Stimulated activated CD4-positive, alpha-beta T cell treated with anti-CD3 and anti-CD28 coated beads, Interleukin-2, amount 100 ng/mL, for 48 hours (primary cell): ENCODE measurements at regions not wholly inside any gene's neighbourhood (a gene's known extent, or its start where the extent isn't known, plus 50 kb on each side); places are given as distances from the start of the nearest gene placed in this dataset.

Experiments
- DNase-seq, 2 donors: peaks; one replicate each; pipeline ENCODE4 v3.0.0-alpha.2; 2020

DNA sequence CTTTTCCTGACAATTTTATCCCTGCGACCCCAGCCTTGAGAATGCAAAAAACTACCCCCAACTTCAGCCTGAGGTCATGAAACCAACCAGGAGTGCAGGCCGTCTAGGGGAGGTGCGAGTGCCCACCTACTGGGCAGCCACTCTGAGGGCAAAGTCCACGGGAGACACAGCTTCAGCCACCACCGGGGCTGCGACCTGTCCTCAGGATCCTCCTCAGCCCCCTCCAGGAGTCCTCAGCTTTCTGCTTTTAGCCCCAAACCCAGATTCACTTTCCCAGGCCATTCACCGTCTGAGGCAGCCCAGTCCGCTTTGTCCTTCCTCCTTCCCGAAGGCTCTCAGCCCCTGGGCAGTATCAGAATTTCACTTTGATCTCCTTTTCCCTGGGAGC, 210.2 kb upstream of the TNP1 start:
- no peak for DNase-seq

DNA sequence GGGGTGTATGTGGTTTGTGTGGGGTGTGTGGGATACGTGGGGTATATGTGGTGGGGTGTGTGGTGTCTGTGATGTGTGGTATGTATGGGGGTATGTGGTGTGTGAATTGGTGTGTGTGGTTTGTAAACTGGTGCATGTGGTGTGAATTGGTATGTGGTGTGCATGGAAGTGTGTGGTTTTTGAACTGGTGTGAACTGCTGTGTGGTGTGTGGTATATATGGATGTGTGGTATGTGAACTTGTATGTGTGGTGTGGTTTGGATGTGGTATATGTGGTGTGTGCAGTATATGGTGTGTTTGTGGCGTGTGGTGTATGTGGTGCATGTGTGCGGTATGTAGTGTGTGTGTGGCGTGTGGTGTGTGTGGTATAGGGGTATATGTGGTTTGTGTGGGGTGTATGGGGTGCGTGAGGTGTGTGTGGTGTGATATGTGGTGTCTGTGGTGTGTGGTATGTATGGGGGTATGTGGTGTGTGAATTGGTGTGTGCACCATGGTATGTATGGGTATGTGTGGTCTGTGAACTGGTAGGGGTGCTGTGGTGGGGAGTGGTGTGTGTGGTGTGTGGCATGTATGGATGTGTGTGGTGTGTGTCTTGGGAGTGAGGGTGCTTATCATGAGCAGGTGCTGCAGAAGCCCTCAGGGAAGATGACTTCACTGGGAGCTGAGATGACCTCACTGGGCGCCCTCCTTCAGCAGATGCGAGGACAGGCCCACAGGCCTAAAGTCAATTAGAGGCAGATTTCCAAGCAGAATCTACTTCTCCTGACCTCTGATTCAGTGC, 209.6 kb upstream of the TNP1 start:
- DNase-seq, result no peak

DNA sequence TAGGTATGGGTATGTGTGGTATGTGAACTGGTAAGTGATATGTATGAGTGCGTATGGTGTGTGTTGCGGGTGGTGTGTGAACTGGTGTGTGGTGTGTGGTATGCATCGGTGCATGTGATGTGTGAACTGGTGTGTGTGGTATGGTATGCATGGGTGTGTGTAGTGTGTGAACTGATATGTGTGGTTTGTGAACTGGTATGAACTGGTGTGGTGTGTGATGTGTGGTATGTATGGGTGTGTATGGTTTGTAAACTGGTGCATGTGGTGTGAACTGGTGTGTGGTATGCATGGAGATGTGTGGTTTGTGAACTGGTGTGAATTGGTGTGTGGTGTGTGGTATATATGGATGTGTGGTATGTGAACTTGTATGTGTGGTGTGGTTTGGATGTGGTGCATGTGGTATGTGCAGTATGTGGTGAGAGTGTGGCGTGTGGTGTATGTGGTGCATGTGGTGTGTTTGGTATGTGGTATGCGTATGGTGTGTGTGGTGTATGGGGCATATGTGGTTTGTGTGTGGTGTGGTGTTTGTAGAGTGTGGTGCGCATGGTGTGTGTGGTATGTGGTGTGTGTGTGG, 208.9 kb upstream of the TNP1 start:
- DNase-seq, result no peak

DNA sequence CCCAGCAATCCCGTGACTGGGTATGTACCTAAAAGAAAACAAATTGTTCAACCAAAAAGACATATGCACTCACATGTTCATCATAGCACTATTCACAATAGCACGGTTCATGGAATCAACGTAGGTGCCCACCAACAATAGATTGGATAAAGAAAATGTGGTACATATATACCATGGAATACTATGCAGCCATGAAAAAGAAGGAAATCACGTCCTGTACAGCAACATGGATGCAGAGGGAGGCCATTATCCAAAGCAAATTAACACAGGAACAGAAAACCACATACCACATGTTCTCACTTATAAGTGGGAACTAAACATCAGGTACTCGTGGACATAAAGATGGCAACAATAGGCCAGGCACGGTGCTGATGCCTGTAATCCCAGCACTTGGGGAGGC, 207.9 kb upstream of the TNP1 start:
- DNase-seq, result no peak

DNA sequence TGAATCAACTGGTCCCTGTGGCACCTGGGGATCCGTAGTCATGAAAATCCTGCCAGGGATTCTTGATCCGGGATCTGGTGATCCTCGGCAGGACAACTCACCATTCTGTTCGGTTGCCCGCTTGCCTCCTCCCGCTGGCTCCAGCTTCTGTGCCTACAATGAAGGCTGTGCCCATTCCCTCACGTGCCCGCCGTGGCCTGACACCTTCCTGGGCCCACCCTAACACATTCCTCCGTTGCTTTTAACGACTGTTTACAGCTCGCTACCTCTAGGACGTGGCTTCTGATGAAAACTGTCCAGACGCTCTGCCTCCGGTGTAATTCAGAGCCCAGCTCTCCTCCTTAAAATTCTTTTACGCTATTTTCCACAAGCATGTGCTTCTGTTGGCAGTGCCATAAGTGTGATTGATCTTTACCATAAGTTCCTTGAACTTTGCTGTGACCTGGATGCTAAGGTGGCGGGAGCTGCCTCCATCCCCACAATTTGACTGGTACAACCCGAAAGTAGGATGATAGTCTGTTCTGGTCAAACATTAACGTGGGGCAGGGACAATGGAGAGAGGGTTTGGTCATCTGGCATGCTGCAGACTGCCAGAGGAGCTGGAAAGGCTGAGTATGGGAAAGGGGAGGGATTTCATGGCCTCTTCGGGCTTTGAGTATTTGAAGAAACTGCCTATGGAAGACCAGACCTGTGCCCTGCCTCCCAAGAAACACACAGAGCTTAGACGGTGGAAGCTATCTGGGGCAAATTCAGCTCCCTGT, 206.8 kb upstream of the TNP1 start:
- no peak for DNase-seq

DNA sequence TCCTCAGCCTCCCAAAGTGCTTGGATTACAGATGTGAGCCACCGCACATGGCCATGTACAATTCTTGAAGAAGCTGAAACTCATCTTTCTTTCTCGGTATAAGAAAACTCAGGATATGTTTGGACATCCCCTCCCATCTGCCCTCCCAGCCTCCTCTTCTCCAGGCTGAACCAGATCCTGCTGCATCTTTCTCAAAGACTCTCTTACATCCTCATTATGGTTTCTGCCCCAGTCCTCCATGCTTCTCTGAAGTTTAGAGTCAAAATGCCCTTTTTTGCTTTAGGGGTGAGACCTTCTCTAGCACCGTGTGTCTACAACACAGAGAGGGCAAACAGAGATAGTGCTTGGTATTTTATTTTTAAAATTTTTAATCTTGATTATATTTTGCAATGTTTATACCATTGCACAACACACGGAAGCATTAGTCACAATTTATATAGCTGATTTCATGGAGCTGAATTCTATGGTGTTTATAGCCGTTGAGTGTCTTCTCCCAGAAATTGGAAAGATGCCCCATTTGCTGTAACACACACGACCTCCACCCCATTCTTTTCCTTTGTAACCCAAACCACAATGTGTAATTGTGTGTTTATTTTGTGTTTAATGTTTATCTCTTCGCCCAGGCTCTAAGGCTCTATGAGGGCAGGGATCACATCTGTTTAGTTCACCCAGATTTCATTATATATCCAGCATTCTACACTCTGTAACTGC, 206.0 kb upstream of the TNP1 start:
- no peak for DNase-seq

DNA sequence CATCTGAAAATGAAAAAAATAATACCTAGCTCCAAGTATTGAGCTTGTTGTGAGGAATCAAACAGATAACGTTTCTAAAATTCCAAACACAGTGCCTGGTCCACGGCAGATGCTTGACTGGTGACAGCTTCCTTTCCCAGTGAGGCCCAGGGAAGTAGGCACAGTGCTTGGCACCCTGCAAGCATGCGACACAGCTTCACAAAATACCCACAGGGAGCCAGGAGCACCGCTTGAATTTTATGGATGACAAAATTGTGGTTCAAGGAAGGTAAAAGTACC, 205.1 kb upstream of the TNP1 start:
- no peak for DNase-seq

DNA sequence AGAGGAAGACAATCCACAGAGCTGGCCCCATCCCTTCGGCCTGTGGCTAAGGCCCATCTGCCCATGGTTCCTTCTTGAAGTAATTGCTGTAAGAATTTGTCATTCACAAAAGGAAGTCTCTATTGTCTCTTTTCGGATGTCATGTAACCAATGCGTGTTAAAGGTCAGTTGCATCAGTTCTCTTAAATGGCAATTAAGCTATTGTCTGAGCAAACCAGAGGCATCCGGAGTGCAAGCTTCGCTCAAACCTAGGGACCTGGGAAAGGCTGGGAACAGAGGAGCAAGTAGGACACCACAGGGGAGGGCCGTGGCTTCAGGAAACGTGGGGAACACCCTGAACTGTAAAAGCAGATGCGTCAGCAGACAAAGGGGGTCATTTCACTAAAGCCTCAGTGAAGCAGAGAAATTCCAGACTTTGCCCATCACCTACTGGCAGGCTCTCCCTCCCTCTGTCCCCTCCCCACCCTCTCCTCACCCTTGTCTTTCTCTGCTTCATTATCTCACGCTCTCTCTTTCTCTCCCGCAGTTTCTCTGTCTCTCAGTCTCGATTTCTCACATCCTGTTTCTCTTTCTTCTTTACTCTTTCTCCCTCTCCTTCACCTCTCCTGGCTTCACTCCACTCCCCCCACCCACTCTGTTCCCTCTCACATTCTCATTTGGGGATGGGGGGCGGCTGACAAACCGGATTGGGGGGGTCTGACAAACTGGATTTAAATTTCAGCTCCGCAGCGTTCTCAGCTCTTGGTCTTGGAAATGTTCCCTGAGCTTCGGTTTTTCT, 204.6 kb upstream of the TNP1 start:
- no peak for DNase-seq

DNA sequence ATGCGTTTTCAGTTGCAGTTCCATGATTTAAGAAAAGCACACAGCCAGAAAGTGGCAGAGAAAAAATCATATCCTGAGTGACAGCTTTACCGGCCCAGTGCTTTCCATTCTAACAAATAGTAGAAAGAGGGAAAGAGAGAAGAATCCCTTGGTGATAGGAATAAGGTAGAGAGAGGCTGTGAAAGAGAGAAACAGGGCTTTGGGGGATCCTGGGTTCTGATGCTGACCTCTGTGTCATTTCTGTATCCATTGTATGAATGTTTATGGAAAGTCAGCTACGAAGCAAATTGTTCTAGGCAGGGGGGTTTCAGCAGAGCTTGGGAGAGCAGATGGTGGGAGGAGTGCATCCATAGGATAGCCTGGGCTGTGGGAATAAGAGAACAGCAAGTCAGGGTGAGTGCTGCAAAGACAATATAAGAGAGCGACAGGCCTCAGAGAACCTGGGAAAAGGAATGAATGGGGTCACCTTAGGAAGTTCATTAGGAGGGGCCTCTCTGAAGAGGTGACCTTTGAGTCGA, 203.4 kb upstream of the TNP1 start:
- no peak for DNase-seq

DNA sequence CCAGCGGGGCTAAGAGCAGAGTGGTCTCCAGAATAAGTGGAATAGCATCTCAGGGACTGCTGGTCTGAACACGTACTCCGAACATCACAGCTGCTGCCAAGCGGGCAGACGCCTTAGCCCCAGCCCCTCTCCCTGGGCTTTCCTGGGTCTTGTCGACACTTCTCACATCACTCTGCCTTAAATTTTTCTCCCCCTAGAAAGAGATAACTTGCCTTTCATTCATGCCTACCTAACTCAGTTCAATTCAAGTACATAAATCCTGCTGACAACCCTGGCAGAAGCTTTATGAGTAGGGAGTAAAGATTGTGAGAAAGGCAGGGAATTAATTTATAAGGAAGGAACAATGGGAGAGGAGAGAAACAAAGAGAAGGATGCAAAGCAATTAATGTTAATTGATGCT, 202.9 kb upstream of the TNP1 start:
- DNase-seq, result no peak

DNA sequence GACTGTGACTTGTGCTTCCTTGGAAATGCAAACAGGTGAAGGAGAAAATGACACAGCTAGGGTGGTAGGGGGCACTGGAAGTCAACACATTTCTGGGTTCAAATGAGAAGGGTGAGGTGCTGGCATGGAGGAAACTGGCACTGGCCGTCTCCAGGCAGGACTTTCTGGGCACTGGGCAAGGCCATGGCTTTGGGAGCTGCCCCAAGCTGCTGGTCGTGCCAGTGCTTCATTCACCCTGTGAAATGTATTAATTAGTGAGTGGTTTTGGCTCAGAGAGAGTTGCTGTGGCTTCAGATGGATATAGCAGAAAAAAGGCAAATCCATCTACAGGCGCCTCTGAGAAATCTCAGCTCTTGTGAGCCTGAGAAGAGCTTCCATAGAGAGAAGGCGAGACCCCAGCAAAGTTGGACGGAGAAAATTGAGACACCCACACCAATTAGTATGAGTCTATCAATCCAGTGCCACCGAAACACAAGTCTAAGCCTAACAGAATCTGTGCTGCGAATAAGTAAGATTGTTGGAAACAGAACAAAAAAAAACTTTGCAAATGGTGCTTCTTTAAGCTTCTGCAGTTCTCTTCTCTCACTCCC, 202.1 kb upstream of the TNP1 start:
- no peak for DNase-seq

DNA sequence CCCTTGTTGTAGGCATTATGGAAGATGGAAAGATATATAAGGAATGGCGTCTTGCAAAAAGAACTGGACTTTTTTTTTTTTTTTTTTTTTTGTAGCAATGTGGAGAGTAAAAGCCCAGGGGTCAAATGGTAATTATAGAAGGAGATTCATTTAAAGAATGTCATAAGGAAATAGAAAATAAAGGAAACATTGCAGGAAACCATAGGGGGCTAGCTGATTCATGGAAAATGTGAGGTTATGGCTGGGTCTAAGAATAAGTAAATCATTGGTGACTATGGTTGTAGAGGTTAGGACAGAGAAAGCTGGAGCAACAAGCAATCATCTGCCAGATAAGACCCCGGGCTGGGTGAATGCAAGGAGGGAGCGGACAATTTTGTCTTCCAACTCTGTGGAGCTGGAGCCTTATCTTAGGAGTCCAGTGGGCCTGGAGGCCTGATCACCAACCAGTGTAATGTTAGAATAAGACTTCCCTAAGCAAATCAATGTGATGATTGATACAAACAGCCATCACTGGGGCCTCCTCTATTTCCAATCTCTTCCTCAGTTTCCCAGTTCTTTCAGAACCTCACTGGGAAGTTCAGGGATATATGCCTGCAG, 201.2 kb upstream of the TNP1 start:
- no peak for DNase-seq

DNA sequence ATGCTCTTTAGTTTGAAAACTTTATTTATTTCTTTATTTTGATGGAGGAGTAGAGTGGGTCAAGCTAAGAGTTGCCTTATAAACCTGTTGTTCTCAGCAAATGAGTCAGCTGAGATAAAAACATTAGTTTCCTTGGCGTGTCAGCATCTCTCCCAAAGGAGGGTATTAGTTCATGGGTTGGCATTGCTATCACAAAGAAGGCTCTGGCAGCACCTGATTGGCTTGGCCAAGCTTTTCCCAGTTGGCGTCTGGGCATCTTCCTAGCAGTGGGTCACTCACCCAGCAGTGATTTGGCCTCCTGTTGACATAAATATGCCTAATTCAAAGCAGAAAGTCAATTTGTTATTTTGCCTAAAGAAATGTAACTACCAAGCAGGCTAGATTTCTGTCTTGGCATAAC, 200.7 kb upstream of the TNP1 start:
- DNase-seq, result no peak

DNA sequence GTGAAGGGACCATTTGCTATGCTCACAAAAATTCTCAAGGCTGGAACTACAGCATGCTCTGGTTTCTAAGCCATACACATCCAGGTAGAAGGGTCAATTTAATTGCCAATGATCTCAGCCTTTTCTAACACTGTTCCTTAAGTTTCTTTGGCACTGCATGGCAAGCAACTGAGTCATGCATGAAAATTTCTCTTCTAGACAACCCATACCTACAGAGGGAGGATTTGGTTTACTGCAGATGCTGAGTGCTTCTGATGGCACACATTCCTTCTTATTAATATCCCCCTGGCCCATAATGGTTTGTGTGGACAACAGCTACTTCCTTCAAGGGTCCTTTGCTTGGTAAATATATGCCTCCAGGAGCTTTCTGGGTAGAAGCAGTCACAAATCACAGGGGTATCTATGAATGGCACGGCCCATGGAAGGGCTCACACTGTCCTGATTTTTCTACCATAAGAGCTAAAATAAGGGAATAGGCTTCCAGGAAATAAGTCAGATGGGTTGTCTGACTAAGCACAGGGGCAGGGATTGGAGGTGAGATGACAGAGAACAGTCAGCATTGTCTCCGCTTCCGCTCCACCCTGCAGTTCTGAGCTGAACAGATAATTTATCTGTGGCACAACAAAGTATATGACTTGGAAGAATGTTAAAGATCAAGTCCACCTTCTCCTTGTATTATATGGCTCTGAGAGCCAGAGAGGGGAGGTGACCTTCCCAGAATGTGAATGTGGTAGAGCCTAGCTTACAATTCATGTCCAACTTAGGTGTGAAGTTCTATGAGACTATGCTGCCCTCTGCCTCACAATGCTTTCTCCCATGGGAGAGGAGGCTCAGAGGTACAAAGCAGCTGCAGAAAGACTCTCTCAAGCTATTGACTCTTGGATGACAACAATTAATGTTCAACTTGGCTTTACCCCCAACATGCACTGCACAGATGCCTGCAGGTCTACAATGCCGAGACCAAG, 199.2 kb upstream of the TNP1 start:
- DNase-seq, result no peak

DNA sequence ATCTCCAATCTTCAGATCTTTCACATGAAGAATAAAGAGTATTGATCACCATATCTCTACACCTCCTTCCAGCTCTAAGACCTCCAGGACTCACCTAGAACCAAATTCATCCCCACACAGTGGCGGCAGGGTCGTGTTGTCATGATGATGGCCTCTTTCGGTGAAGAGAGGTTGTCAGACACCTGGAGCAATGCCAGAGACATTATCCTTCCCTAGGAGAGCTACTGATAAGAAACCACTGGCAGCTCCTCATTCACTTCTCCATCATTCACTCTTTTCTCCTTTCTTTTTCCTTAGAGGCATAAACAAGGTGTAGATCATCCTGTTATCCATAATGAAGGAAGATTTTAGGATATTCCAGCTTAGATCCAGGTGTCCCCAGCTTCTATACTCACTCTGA, 197.9 kb upstream of the TNP1 start:
- DNase-seq, result no peak

DNA sequence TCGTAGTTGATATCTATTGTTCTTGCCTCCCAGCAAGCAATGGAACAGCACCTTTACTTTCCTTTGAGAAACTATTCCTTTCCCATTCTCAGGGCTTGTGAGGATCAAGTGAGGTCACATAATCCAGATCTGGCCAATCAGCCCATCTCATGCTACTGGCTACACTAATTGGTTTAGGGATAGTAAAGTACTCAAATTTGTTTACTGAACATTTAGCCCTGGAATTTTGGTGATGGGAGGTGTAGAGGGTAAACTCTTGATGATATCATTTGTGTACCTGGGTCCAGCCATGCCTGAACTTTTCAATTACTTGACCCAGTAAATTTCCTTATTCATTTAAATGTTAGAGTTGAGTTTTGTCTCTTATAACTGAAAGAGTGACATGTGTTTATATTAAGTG, 195.8 kb upstream of the TNP1 start:
- DNase-seq, result no peak

DNA sequence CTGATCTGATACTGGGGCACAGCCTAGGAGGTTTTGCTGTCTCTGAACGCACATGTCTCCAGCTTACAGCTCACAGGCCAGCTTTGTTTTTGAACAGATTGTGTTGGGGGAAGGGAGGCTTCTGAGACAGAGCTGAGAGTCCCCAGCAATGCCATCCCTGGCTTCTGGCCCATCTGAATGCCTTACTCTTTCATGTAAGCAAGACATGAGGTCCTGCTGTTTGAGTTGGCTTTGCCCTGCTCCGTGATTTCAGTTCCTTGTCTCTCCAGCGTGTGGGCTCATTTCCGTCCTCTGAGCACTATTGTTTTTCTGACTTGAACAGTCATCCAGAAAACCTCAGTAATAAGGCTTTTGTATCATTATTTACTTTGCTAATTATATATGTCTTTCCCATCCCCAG, 194.9 kb upstream of the TNP1 start:
- DNase-seq, result no peak

DNA sequence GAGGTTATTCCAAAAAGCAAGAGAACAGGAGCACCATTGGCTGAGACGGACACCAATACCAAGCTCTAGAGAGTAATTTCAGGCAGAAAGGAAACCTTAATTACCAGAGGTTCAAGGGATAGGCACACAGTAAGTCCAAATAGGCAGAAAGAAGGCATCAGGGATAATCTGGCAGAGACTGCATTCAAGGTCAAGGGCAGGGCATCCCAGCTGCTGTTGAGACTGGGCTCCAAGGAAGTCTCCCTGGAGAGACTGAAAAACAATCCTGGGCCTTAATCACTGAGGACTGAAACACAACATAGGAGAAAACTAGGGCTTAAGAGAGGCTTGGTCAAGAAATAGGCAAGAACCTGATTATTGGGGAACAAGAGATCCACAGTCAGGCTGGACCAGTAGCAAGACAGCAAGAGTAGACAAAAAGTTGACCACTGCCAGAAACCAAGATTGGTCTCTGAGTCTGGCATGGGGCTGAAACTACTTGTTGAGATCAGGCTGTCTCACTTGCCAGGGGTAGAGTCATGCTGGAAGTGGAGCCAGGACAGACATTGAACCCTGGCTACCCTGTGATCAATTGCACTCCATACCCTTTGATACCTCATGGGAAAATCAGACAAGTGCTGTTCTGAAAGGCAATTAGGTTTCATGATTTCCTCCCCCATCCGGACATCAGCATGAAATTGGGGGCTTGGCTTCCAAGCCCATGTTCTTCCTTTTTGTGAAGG, 193.2 kb upstream of the TNP1 start:
- DNase-seq, result no peak

DNA sequence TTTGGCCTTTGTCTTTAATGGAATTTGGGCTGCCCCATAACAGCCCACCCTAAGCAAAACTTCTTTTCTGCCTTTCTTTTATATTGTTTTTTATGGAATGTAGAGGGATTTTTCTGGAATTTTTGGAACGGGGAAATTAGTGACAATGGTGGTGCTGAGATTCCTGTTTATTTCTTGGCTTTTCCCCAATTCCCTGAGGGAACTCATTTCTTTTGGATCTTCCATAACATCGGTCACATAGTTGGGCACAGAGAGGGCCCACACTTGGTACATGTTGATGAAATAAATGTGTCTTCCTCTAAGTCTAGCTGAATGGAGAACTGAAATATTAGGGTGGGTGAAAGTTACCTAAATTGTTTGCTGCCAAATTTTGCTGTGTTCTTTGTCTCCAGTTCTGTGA, 191.6 kb upstream of the TNP1 start:
- no peak for DNase-seq

DNA sequence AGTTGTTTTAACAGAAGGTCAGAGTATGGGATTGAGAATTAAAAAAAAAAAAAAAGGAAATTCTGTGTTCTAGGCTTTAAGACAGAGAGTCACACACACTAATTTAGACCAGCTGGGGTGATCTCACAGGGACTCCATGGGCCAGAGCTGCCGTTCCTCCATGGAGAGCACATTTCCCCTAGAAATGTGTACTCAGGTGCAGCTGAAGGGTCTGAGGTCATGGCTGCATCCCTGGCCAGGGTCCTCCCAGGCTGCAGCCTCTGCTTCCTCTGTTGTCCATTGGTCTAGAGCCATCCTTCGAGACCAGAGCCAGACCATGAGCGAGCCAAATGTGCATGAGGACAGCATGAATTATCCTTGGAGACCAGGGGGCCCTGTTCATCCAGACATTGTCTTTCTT, 190.1 kb upstream of the TNP1 start:
- DNase-seq, result no peak
